ENCODE measurements at regions not wholly inside any gene's neighbourhood (a gene's known extent, or its start where the extent isn't known, plus 50 kb on each side); places are given as distances from the start of the nearest gene placed in this dataset.
"Not testable (repeated sequence)": the region's sequence is repeated elsewhere in the genome, so short reads cannot be mapped to it uniquely, and the experiment has no call there.

GRCh38 chr11:29446132-29446531 lies 570.7 kb downstream of the KCNA4 start:
- intact Hi-C loops (cut with DNase I) = no loop called here
- FAIRE-seq = no peak
- no peak overlapping the region for H3K4me3 ChIP-seq (ENCODE audit: low read length in 3 of 3)
- H3K4me1 ChIP-seq (ENCODE audit: control insufficient read depth in 2 of 3, insufficient read depth in 2 of 3, low read depth in 1 of 3, low read length in 3 of 3) = no peaks in the 10 kb centered on the region
- no peak overlapping the region for H3K9ac ChIP-seq (ENCODE audit: low read length in 3 of 3)
- TF ChIP-seq CTCF (IDR thresholded peaks at IDR 0.05; ENCODE audit: borderline replicate concordance, extremely low read depth, insufficient read depth) = no peak
- no peaks in the 10 kb centered on the region for H3K9me3 ChIP-seq (ENCODE audit: control insufficient read depth in 2 of 3, insufficient read depth in 1 of 3, low read length in 3 of 3)
- H3K27ac ChIP-seq (ENCODE audit: low read depth in 2 of 2, low read length in 2 of 2) = no peak overlapping the region
- no peaks in the 10 kb centered on the region for H3K27me3 ChIP-seq (ENCODE audit: control insufficient read depth, insufficient read depth, low read length)
- DNase-seq = peak in 1 of 5 donors; percentile 30
- no peaks in the 10 kb centered on the region for H3K36me3 ChIP-seq (ENCODE audit: control insufficient read depth in 2 of 3, insufficient read depth in 3 of 3, low read length in 3 of 3)

GRCh38 chr11:29445191-29445590 lies 571.6 kb downstream of the KCNA4 start:
- DNase-seq; H3K27ac ChIP-seq (ENCODE audit: low read depth in 2 of 2, low read length in 2 of 2); FAIRE-seq; H3K4me3 ChIP-seq (ENCODE audit: low read length in 3 of 3); H3K36me3 ChIP-seq (ENCODE audit: control insufficient read depth in 2 of 3, insufficient read depth in 3 of 3, low read length in 3 of 3); H3K9me3 ChIP-seq (ENCODE audit: control insufficient read depth in 2 of 3, insufficient read depth in 1 of 3, low read length in 3 of 3); H3K27me3 ChIP-seq (ENCODE audit: control insufficient read depth, insufficient read depth, low read length); H3K4me1 ChIP-seq (ENCODE audit: control insufficient read depth in 2 of 3, insufficient read depth in 2 of 3, low read depth in 1 of 3, low read length in 3 of 3); intact Hi-C loops (cut with DNase I); H3K9ac ChIP-seq (ENCODE audit: low read length in 3 of 3): not testable (repeated sequence)

- TF ChIP-seq CTCF (IDR thresholded peaks at IDR 0.05; ENCODE audit: borderline replicate concordance, extremely low read depth, insufficient read depth) = no peak
- H3K9ac ChIP-seq (ENCODE audit: low read length in 3 of 3) = no peak overlapping the region
- H3K4me3 ChIP-seq (ENCODE audit: low read length in 3 of 3) = no peak overlapping the region
- H3K36me3 ChIP-seq (ENCODE audit: control insufficient read depth in 2 of 3, insufficient read depth in 3 of 3, low read length in 3 of 3) = no peaks in the 10 kb centered on the region
- H3K27ac ChIP-seq (ENCODE audit: low read depth in 2 of 2, low read length in 2 of 2) = no peak overlapping the region
- no peaks in the 10 kb centered on the region for H3K4me1 ChIP-seq (ENCODE audit: control insufficient read depth in 2 of 3, insufficient read depth in 2 of 3, low read depth in 1 of 3, low read length in 3 of 3)
- intact Hi-C loops (cut with DNase I) = no loop called here
- FAIRE-seq (no peak), DNase-seq (no peak)
- no peaks in the 10 kb centered on the region for H3K27me3 ChIP-seq (ENCODE audit: control insufficient read depth, insufficient read depth, low read length)
- no peaks in the 10 kb centered on the region for H3K9me3 ChIP-seq (ENCODE audit: control insufficient read depth in 2 of 3, insufficient read depth in 1 of 3, low read length in 3 of 3)
Observed at GRCh38 chr11:29438815-29439214, 578.0 kb downstream of the KCNA4 start.

- no peak for TF ChIP-seq CTCF (IDR thresholded peaks at IDR 0.05; ENCODE audit: borderline replicate concordance, extremely low read depth, insufficient read depth)
- intact Hi-C loops (cut with DNase I) = no loop called here
- no peak overlapping the region for H3K9ac ChIP-seq (ENCODE audit: low read length in 3 of 3)
- H3K4me1 ChIP-seq (ENCODE audit: control insufficient read depth in 2 of 3, insufficient read depth in 2 of 3, low read depth in 1 of 3, low read length in 3 of 3) = no peaks in the 10 kb centered on the region
- no peaks in the 10 kb centered on the region for H3K9me3 ChIP-seq (ENCODE audit: control insufficient read depth in 2 of 3, insufficient read depth in 1 of 3, low read length in 3 of 3)
- H3K36me3 ChIP-seq (ENCODE audit: control insufficient read depth in 2 of 3, insufficient read depth in 3 of 3, low read length in 3 of 3) = no peaks in the 10 kb centered on the region
- H3K4me3 ChIP-seq (ENCODE audit: low read length in 3 of 3) = no peak overlapping the region
- no peak overlapping the region for H3K27ac ChIP-seq (ENCODE audit: low read depth in 2 of 2, low read length in 2 of 2)
- FAIRE-seq = no peak
- peak in 1 of 5 donors; percentile 2 for DNase-seq
- H3K27me3 ChIP-seq (ENCODE audit: control insufficient read depth, insufficient read depth, low read length) = no peaks in the 10 kb centered on the region
Observed at GRCh38 chr11:29435421-29435820, 581.4 kb downstream of the KCNA4 start.

Data from kidney (tissue), 13 donors.